Lower leg skin (tissue), 3 donors: ENCODE measurements at regions not wholly inside any gene's neighbourhood (a gene's known extent, or its start where the extent isn't known, plus 50 kb on each side); places are given as distances from the start of the nearest gene placed in this dataset.

ENCODE experiments used
- CTCF ChIP-seq, 3 donors: fragments of 450-650 bp; IDR thresholded peaks; one replicate each; pipeline ENCODE4 v1.5.1; 2016; ENCODE audit warnings: antibody characterized with exemption in 3 of 3, mild to moderate bottlenecking in 3 of 3, moderate library complexity in 2 of 3
- POLR2A ChIP-seq, 2 donors: fragments of 450-650 bp; IDR thresholded peaks; one replicate each; pipeline ENCODE4 v1.6.1; 2016 to 2017; ENCODE audit warnings: antibody characterized with exemption in 2 of 2, mild to moderate bottlenecking in 1 of 2, moderate library complexity in 1 of 2

- no peak for TF ChIP-seq CTCF (IDR thresholded peaks at IDR 0.05)
- TF ChIP-seq POLR2A (IDR thresholded peaks at IDR 0.05), result no peak
Observed at GRCh38 chr21:43349644-43350043, 77.3 kb downstream of the SIK1 start.
